SU-DHL-6 (cell line): ENCODE measurements at regions not wholly inside any gene's neighbourhood (a gene's known extent, or its start where the extent isn't known, plus 50 kb on each side); places are given as distances from the start of the nearest gene placed in this dataset.

Source experiments
- CTCF ChIP-seq: fragments of 200-600 bp; sonication (generic); IDR thresholded peaks from one replicate; pipeline ENCODE4 v1.5.1; 2017; ENCODE audit warnings: antibody characterized with exemption, mild to moderate bottlenecking, low read length, moderate library complexity; ENCODE audit not compliant: insufficient read depth, poor library complexity, severe bottlenecking
- EZH2phosphoT487 ChIP-seq: fragments of 200-600 bp; sonication (generic), shearing (Covaris generic); conservative IDR thresholded peaks from 2 replicates; pipeline ENCODE4 v1.6.1; 2018; ENCODE audit warnings: mild to moderate bottlenecking, antibody characterized with exemption, low read length, moderate library complexity, mixed read lengths

GRCh38 chr12:28603801-28604200, 413.5 kb downstream of the CCDC91 start:
- no peak for TF ChIP-seq CTCF
- no peak for TF ChIP-seq EZH2phosphoT487
